Gastroesophageal sphincter (tissue), 3 donors: ENCODE measurements at regions not wholly inside any gene's neighbourhood (a gene's known extent, or its start where the extent isn't known, plus 50 kb on each side); places are given as distances from the start of the nearest gene placed in this dataset.

ENCODE experiments used
- CTCF ChIP-seq, 4 experiments: fragments of 200-600 bp in 2 of 4; fragments of 450-650 bp in 2 of 4; sonication (generic) in 1 of 4; IDR thresholded peaks; one replicate each; pipeline ENCODE4 v1.5.1; 2017 to 2019; ENCODE audit warnings: antibody characterized with exemption in 4 of 4, mild to moderate bottlenecking in 2 of 4, moderate library complexity in 2 of 4
- EP300 ChIP-seq: sonication (generic); formaldehyde crosslinking; IDR thresholded peaks from one replicate; pipeline ENCODE4 v1.6.1; 2017; ENCODE audit warnings: antibody characterized with exemption, mild to moderate bottlenecking

DNA sequence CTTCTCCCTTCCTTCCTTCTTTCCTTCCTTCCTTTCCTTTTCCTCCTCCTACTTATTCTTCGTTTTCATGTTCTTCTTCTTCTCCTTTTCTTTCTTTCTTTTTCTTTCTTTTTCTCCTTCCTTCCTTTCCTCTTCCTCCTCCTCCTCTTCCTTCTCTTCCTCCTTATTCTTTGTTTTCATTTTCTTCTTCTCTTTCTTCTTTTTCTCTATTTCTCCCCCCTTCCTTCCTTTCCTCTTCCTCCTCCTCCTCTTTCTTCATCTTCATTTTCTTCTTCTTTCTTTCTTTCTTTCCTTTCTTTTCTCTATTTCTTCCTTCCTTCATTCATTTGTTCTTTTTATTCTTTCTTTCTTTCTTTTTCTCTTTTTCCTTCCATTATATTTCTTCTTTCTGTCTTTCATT, 671.6 kb downstream of the IQCM start:
- TF ChIP-seq CTCF (IDR thresholded peaks at IDR 0.05) (no peak), EP300 (no peak)
